Iris pigment epithelial cell (primary cell): ENCODE measurements at regions not wholly inside any gene's neighbourhood (a gene's known extent, or its start where the extent isn't known, plus 50 kb on each side); places are given as distances from the start of the nearest gene placed in this dataset.

ENCODE experiments used
- DNase-seq: peaks from one replicate; pipeline ENCODE4 v3.0.0-alpha.2; 2011; ENCODE audit warnings: low read depth

GRCh38 chrX:9148615-9149399, 114.9 kb upstream of the FAM9B start:
- peak; percentile 58 for DNase-seq

- DNase-seq: peak; percentile 24
Measured at GRCh38 chrX:9149501-9150245, 115.7 kb upstream of the FAM9B start.

- DNase-seq: no peak
Measured at GRCh38 chrX:9151772-9152307, 117.9 kb upstream of the FAM9B start.

- peak; percentile 49 for DNase-seq
Measured at GRCh38 chrX:9153300-9153699, 119.4 kb upstream of the FAM9B start.

- DNase-seq: no peak
Measured at GRCh38 chrX:9158611-9159010, 124.7 kb upstream of the FAM9B start.

- no peak for DNase-seq
Measured at GRCh38 chrX:9160698-9161329, 126.9 kb upstream of the FAM9B start.

- DNase-seq: no peak
Measured at GRCh38 chrX:9162698-9163097, 128.8 kb upstream of the FAM9B start.

GRCh38 chrX:9163214-9163709, 129.3 kb upstream of the FAM9B start:
- peak; percentile 30 for DNase-seq

- no peak for DNase-seq
Measured at GRCh38 chrX:9164086-9164485, 130.2 kb upstream of the FAM9B start.

- peak; percentile 70 for DNase-seq
Measured at GRCh38 chrX:9164533-9165426, 130.9 kb upstream of the FAM9B start.

GRCh38 chrX:9166584-9166944, 132.6 kb upstream of the FAM9B start:
- no peak for DNase-seq

- DNase-seq: peak; percentile 41
Measured at GRCh38 chrX:9171841-9172463, 138.0 kb upstream of the FAM9B start.

- no peak for DNase-seq
Measured at GRCh38 chrX:9172464-9172850, 138.5 kb upstream of the FAM9B start.

GRCh38 chrX:9180623-9181022, 146.7 kb upstream of the FAM9B start:
- DNase-seq: no peak

GRCh38 chrX:9182041-9182440, 148.1 kb upstream of the FAM9B start:
- no peak for DNase-seq

GRCh38 chrX:9183481-9183880, 149.6 kb upstream of the FAM9B start:
- no peak for DNase-seq

GRCh38 chrX:9184211-9184610, 150.3 kb upstream of the FAM9B start:
- peak; percentile 32 for DNase-seq

GRCh38 chrX:9188117-9188516, 154.2 kb upstream of the FAM9B start:
- DNase-seq: no peak

- no peak for DNase-seq
Measured at GRCh38 chrX:9189286-9189685, 155.4 kb upstream of the FAM9B start.

- DNase-seq: no peak
Measured at GRCh38 chrX:9191392-9191791, 157.5 kb upstream of the FAM9B start.

- no peak for DNase-seq
Measured at GRCh38 chrX:9195199-9195880, 161.4 kb upstream of the FAM9B start.
